GM23338 (cell line): ENCODE measurements at regions not wholly inside any gene's neighbourhood (a gene's known extent, or its start where the extent isn't known, plus 50 kb on each side); places are given as distances from the start of the nearest gene placed in this dataset.

Source experiments
- ATAC-seq: fragments of 200-7000 bp; cut with Tn5 transposase; 3 replicates; pipeline ENCODE4 v1.9.1; 2020
- DNase-seq: peaks from one replicate; pipeline ENCODE4 v3.0.0-alpha.2; 2015; ENCODE audit warnings: low spot score
- H2AFZ ChIP-seq: fragments of 200-600 bp; sonication (generic); 2 replicates; pipeline ENCODE4 v1.8.0; 2016; ENCODE audit warnings: antibody characterized with exemption, mild to moderate bottlenecking, moderate library complexity
- H3F3A ChIP-seq: fragments of 200-600 bp; sonication (generic); replicated peaks from 2 replicates; pipeline ENCODE4 v1.8.0; 2017; ENCODE audit warnings: antibody characterized with exemption, mixed run types, low read depth
- H3K27ac ChIP-seq: fragments of 200-600 bp; sonication (generic); 2 replicates; pipeline ENCODE4 v1.6.1; 2016; ENCODE audit warnings: low read depth
- H3K27me3 ChIP-seq: fragments of 200-600 bp; sonication (generic); 2 replicates; pipeline ENCODE4 v1.8.0; 2016; ENCODE audit warnings: mild to moderate bottlenecking, mixed run types, moderate library complexity; ENCODE audit not compliant: insufficient read depth
- H3K36me3 ChIP-seq: fragments of 200-600 bp; sonication (generic); 2 replicates; pipeline ENCODE4 v1.8.0; 2016; ENCODE audit warnings: mild to moderate bottlenecking; ENCODE audit not compliant: insufficient read depth
- H3K4me1 ChIP-seq: fragments of 200-600 bp; sonication (generic); 2 replicates; pipeline ENCODE4 v1.8.0; 2016; ENCODE audit warnings: mild to moderate bottlenecking, moderate library complexity; ENCODE audit not compliant: insufficient read depth
- H3K4me2 ChIP-seq: fragments of 200-600 bp; sonication (generic); 2 replicates; pipeline ENCODE4 v1.7.1; 2017; ENCODE audit warnings: mixed run types
- H3K4me3 ChIP-seq: fragments of 200-600 bp; sonication (generic); 2 replicates; pipeline ENCODE4 v1.6.1; 2016; ENCODE audit warnings: mixed run types
- H3K79me2 ChIP-seq: fragments of 200-600 bp; sonication (generic); replicated peaks from 2 replicates; pipeline ENCODE4 v1.8.0; 2017; ENCODE audit warnings: mild to moderate bottlenecking; ENCODE audit not compliant: insufficient read depth
- H3K9me2 ChIP-seq: fragments of 200-600 bp; sonication (generic); 2 replicates; pipeline ENCODE4 v1.8.0; 2017; ENCODE audit not compliant: insufficient read depth
- H4K20me1 ChIP-seq: fragments of 200-600 bp; sonication (generic); replicated peaks from 2 replicates; pipeline ENCODE4 v1.8.0; 2017; ENCODE audit warnings: mild to moderate bottlenecking; ENCODE audit not compliant: insufficient read depth
- H3K27ac Mint-ChIP-seq: 2 replicates; pipeline ENCODE4 v1.8.0; 2020; ENCODE audit warnings: inconsistent platforms, mild to moderate bottlenecking, moderate library complexity, mixed read lengths
- H3K27me3 Mint-ChIP-seq: 3 replicates; pipeline ENCODE4 v1.8.0; 2022; ENCODE audit warnings: low read depth, mild to moderate bottlenecking, moderate library complexity, mixed read lengths, inconsistent platforms; ENCODE audit not compliant: insufficient read depth, poor library complexity
- H3K36me3 Mint-ChIP-seq: 3 replicates; pipeline ENCODE4 v1.8.0; 2021; ENCODE audit warnings: low read depth, mild to moderate bottlenecking, inconsistent platforms, moderate library complexity, mixed read lengths
- H3K4me1 Mint-ChIP-seq: 3 replicates; pipeline ENCODE4 v1.8.0; 2020; ENCODE audit warnings: mild to moderate bottlenecking, inconsistent platforms, mixed read lengths
- H3K4me3 Mint-ChIP-seq: 3 replicates; pipeline ENCODE4 v1.8.0; 2021; ENCODE audit warnings: moderate library complexity, mild to moderate bottlenecking, inconsistent platforms, mixed read lengths
- H3K9me3 Mint-ChIP-seq: 3 replicates; pipeline ENCODE4 v1.8.0; 2020; ENCODE audit warnings: moderate library complexity, mild to moderate bottlenecking, inconsistent platforms, mixed read lengths
- CREB1 ChIP-seq: fragments of 250-450 bp; sonication (Bioruptor Pico); IDR thresholded peaks from 2 replicates; pipeline ENCODE4 v1.5.0; 2020; ENCODE audit warnings: low read depth, mild to moderate bottlenecking, moderate library complexity
- EZH2 ChIP-seq: fragments of 200-600 bp; sonication (generic); IDR thresholded peaks from one replicate; pipeline ENCODE4 v1.8.0; 2017; ENCODE audit warnings: antibody characterized with exemption, mild to moderate bottlenecking, low read depth; ENCODE audit not compliant: unreplicated experiment
- JUNB ChIP-seq: IDR thresholded peaks from one replicate; pipeline ENCODE4 v1.6.1; 2016; ENCODE audit warnings: antibody characterized with exemption; ENCODE audit not compliant: unreplicated experiment
- NANOG ChIP-seq: IDR thresholded peaks from 2 replicates; pipeline ENCODE4 v1.6.1; 2016; ENCODE audit warnings: antibody characterized with exemption, borderline replicate concordance
- STAT1 ChIP-seq: IDR thresholded peaks from one replicate; pipeline ENCODE4 v1.6.1; 2016; ENCODE audit warnings: antibody characterized with exemption; ENCODE audit not compliant: unreplicated experiment
- TF ChIP-seq, protein P1 (sequence below): IDR thresholded peaks from one replicate; pipeline ENCODE4 v1.6.1; 2018; ENCODE audit warnings: antibody characterized with exemption; ENCODE audit not compliant: unreplicated experiment
- TF ChIP-seq, protein P2 (sequence below): IDR thresholded peaks from 2 replicates; pipeline ENCODE4 v1.6.1; 2016; ENCODE audit warnings: antibody characterized with exemption
- TF ChIP-seq, protein P3 (sequence below): fragments of 250-450 bp; sonication (Bioruptor Pico); IDR thresholded peaks from 2 replicates; pipeline ENCODE4 v1.5.0; 2020; ENCODE audit warnings: mild to moderate bottlenecking, moderate library complexity

DNA sequence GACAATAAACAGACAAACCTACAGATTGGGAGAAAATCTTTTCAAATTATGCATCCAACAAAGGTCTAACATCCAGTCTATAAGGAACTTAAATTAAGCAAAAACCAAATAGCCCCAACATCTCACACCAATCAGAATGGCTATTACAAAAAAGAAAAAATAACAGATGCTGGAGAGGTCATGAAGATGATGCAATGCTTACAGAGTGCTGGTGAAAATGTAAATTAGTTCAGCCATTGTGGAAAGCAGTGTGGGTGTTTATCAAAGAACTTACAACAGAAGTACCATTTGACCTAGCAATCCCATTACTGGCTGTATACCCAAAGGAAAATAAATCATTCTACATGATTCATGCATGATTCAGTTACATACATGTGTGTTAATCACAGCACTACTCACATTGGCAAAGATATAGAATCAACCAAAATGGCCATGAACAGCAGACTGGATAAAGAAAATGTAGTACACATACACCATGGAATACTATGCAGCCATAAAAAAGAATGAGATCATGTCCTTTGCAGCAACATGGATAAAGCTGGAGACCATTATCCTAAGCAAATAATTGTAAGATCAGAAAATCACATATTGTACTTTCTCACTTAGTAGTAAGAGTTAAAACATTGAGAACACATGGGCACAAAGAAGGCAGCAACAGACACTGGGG lies 223.9 kb upstream of the WSB1 start:
- H3K36me3 ChIP-seq: 0 out of 2 replicates have a peak, but pooled peaks cover 3% of the 10 kb centered on the region

More for the DNA sequence above, 223.9 kb upstream of the WSB1 start:
- TF ChIP-seq NANOG (no peak), CREB1 (CRISPR knock-in tag) (no peak), JUNB (no peak), EZH2 (no peak), STAT1 (no peak)
- TF ChIP-seq, protein P1, sequence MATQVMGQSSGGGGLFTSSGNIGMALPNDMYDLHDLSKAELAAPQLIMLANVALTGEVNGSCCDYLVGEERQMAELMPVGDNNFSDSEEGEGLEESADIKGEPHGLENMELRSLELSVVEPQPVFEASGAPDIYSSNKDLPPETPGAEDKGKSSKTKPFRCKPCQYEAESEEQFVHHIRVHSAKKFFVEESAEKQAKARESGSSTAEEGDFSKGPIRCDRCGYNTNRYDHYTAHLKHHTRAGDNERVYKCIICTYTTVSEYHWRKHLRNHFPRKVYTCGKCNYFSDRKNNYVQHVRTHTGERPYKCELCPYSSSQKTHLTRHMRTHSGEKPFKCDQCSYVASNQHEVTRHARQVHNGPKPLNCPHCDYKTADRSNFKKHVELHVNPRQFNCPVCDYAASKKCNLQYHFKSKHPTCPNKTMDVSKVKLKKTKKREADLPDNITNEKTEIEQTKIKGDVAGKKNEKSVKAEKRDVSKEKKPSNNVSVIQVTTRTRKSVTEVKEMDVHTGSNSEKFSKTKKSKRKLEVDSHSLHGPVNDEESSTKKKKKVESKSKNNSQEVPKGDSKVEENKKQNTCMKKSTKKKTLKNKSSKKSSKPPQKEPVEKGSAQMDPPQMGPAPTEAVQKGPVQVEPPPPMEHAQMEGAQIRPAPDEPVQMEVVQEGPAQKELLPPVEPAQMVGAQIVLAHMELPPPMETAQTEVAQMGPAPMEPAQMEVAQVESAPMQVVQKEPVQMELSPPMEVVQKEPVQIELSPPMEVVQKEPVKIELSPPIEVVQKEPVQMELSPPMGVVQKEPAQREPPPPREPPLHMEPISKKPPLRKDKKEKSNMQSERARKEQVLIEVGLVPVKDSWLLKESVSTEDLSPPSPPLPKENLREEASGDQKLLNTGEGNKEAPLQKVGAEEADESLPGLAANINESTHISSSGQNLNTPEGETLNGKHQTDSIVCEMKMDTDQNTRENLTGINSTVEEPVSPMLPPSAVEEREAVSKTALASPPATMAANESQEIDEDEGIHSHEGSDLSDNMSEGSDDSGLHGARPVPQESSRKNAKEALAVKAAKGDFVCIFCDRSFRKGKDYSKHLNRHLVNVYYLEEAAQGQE: no peak
- TF ChIP-seq, protein P2, sequence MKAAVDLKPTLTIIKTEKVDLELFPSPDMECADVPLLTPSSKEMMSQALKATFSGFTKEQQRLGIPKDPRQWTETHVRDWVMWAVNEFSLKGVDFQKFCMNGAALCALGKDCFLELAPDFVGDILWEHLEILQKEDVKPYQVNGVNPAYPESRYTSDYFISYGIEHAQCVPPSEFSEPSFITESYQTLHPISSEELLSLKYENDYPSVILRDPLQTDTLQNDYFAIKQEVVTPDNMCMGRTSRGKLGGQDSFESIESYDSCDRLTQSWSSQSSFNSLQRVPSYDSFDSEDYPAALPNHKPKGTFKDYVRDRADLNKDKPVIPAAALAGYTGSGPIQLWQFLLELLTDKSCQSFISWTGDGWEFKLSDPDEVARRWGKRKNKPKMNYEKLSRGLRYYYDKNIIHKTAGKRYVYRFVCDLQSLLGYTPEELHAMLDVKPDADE: no peak
- TF ChIP-seq, protein P3, sequence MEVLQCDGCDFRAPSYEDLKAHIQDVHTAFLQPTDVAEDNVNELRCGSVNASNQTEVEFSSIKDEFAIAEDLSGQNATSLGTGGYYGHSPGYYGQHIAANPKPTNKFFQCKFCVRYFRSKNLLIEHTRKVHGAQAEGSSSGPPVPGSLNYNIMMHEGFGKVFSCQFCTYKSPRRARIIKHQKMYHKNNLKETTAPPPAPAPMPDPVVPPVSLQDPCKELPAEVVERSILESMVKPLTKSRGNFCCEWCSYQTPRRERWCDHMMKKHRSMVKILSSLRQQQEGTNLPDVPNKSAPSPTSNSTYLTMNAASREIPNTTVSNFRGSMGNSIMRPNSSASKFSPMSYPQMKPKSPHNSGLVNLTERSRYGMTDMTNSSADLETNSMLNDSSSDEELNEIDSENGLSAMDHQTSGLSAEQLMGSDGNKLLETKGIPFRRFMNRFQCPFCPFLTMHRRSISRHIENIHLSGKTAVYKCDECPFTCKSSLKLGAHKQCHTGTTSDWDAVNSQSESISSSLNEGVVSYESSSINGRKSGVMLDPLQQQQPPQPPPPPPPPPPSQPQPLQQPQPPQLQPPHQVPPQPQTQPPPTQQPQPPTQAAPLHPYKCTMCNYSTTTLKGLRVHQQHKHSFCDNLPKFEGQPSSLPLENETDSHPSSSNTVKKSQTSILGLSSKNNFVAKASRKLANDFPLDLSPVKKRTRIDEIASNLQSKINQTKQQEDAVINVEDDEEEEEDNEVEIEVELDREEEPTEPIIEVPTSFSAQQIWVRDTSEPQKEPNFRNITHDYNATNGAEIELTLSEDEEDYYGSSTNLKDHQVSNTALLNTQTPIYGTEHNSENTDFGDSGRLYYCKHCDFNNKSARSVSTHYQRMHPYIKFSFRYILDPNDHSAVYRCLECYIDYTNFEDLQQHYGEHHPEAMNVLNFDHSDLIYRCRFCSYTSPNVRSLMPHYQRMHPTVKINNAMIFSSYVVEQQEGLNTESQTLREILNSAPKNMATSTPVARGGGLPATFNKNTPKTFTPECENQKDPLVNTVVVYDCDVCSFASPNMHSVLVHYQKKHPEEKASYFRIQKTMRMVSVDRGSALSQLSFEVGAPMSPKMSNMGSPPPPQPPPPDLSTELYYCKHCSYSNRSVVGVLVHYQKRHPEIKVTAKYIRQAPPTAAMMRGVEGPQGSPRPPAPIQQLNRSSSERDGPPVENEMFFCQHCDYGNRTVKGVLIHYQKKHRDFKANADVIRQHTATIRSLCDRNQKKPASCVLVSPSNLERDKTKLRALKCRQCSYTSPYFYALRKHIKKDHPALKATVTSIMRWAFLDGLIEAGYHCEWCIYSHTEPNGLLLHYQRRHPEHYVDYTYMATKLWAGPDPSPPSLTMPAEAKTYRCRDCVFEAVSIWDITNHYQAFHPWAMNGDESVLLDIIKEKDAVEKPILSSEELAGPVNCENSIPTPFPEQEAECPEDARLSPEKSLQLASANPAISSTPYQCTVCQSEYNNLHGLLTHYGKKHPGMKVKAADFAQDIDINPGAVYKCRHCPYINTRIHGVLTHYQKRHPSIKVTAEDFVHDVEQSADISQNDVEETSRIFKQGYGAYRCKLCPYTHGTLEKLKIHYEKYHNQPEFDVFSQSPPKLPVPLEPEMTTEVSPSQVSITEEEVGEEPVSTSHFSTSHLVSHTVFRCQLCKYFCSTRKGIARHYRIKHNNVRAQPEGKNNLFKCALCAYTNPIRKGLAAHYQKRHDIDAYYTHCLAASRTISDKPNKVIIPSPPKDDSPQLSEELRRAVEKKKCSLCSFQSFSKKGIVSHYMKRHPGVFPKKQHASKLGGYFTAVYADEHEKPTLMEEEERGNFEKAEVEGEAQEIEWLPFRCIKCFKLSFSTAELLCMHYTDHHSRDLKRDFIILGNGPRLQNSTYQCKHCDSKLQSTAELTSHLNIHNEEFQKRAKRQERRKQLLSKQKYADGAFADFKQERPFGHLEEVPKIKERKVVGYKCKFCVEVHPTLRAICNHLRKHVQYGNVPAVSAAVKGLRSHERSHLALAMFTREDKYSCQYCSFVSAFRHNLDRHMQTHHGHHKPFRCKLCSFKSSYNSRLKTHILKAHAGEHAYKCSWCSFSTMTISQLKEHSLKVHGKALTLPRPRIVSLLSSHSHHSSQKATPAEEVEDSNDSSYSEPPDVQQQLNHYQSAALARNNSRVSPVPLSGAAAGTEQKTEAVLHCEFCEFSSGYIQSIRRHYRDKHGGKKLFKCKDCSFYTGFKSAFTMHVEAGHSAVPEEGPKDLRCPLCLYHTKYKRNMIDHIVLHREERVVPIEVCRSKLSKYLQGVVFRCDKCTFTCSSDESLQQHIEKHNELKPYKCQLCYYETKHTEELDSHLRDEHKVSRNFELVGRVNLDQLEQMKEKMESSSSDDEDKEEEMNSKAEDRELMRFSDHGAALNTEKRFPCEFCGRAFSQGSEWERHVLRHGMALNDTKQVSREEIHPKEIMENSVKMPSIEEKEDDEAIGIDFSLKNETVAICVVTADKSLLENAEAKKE (CRISPR knock-in tag): no peak
- H3K27me3 ChIP-seq: no peaks in the 10 kb centered on the region
- Mint-ChIP-seq H3K4me3 (no peak overlapping the region), H3K4me1 (no peaks in the 10 kb centered on the region), H3K36me3 (peaks cover 14% of the 10 kb centered on the region; the same call in 2 of the 3 replicates), H3K9me3 (peaks cover 97% of the 10 kb centered on the region), H3K27ac (no peak overlapping the region), H3K27me3 (no peaks in the 10 kb centered on the region)
- no peak overlapping the region for H3K27ac ChIP-seq
- H3F3A ChIP-seq: no peaks in the 10 kb centered on the region
- H2AFZ ChIP-seq: no peak overlapping the region
- H3K79me2 ChIP-seq: no peaks in the 10 kb centered on the region
- no peak for DNase-seq
- no peak for ATAC-seq
- no peak overlapping the region for H3K4me3 ChIP-seq
- H3K4me2 ChIP-seq: no peak overlapping the region
- no peaks in the 10 kb centered on the region for H3K9me2 ChIP-seq
- no peaks in the 10 kb centered on the region for H3K4me1 ChIP-seq
- no peaks in the 10 kb centered on the region for H4K20me1 ChIP-seq
